ENCODE measurements at regions not wholly inside any gene's neighbourhood (a gene's known extent, or its start where the extent isn't known, plus 50 kb on each side); places are given as distances from the start of the nearest gene placed in this dataset.

GRCh38 chr2:60104514-60105505 lies 448.6 kb downstream of the BCL11A start:
- H4K8ac ChIP-seq (ENCODE audit: extremely low read depth, insufficient read depth, low read length), result no peak overlapping the region
- H3K27me3 ChIP-seq (replicated peaks in 1 of 4; ENCODE audit: control insufficient read depth in 3 of 4, extremely low read depth in 1 of 4, insufficient read depth in 3 of 4, low read length in 3 of 4), result no peaks in the 10 kb centered on the region
- no peak overlapping the region for H2BK15ac ChIP-seq (ENCODE audit: low read length)
- no peak overlapping the region for H3K4ac ChIP-seq (replicated peaks; ENCODE audit: insufficient read length, low read depth, low read length)
- FAIRE-seq (no peak), DNase-seq (ENCODE audit: low read depth in 1 of 2, low spot score in 2 of 2) (no peak)
- no peak overlapping the region for H3K14ac ChIP-seq (ENCODE audit: insufficient read length)
- H4K20me1 ChIP-seq (replicated peaks in 1 of 2; ENCODE audit: control insufficient read depth in 1 of 2, insufficient read depth in 2 of 2, low read length in 2 of 2), result no peaks in the 10 kb centered on the region
- no peak overlapping the region for H2BK20ac ChIP-seq (ENCODE audit: low read length)
- no peaks in the 10 kb centered on the region for H3K79me1 ChIP-seq (ENCODE audit: low read depth, low read length)
- CTCF ChIA-PET (ENCODE audit: partially characterized antibody), result interaction anchor here (0.8 kb wide), 1 partner anchor 15 kb away, joined by 3 read pairs; no protein-coding TSS in a partner anchor
- H3K79me2 ChIP-seq (ENCODE audit: control insufficient read depth in 1 of 2, insufficient read depth in 2 of 2, low read length in 2 of 2), result no peaks in the 10 kb centered on the region
- POLR2A ChIA-PET (ENCODE audit: partially characterized antibody), result no interaction called here
- no peak overlapping the region for H3K56ac ChIP-seq (replicated peaks; ENCODE audit: insufficient read length, low read depth, low read length)
- H4K91ac ChIP-seq (replicated peaks; ENCODE audit: insufficient read length, low read length), result no peak overlapping the region
- H2BK5ac ChIP-seq (ENCODE audit: low read depth, low read length), result no peak overlapping the region
- H3K4me2 ChIP-seq (ENCODE audit: insufficient read depth in 1 of 2, low read depth in 2 of 2, low read length in 2 of 2), result no peak overlapping the region
- H2AFZ ChIP-seq (ENCODE audit: low read length), result no peak overlapping the region
- no peaks in the 10 kb centered on the region for H3K4me1 ChIP-seq (replicated peaks in 1 of 4; ENCODE audit: control insufficient read depth in 3 of 4, insufficient read depth in 4 of 4, low read length in 3 of 4)
- no peak overlapping the region for H2BK12ac ChIP-seq (ENCODE audit: low read depth, low read length)
- H3K23me2 ChIP-seq (ENCODE audit: low read depth, low read length), result no peaks in the 10 kb centered on the region; the same call in 1 of the 2 replicates
- H3K23ac ChIP-seq (ENCODE audit: insufficient read length), result no peak overlapping the region
- H2BK120ac ChIP-seq (replicated peaks; ENCODE audit: low read depth, low read length), result no peak overlapping the region
- no peak overlapping the region for H4K5ac ChIP-seq (ENCODE audit: insufficient read length, low read depth, low read length)
- no peak overlapping the region for H3K27ac ChIP-seq (ENCODE audit: low read depth, low read length)
- H2AK5ac ChIP-seq (ENCODE audit: low read depth, low read length), result no peak overlapping the region
- WGBS, 2 experiments (ENCODE audit: extremely low coverage in 1 of 2, insufficient coverage in 1 of 2, insufficient read length in 1 of 2, insufficient replicate concordance in 2 of 2, low coverage in 1 of 2, low lambda C conversion rate in 2 of 2, missing lambda C conversion rate in 1 of 2), result 87% methylated on average over 10 of the region's 10 CpGs; no CpG with 5 or more reads in 1 of the 2 experiments
- no peaks in the 10 kb centered on the region for H3K9me3 ChIP-seq (ENCODE audit: insufficient read depth in 2 of 2, low read depth in 1 of 2, low read length in 1 of 2)
- H3K9ac ChIP-seq (replicated peaks in 1 of 4; ENCODE audit: extremely low read depth in 1 of 4, low read depth in 3 of 4, low read length in 3 of 4), result no peak overlapping the region
- no peak overlapping the region for H3K18ac ChIP-seq (ENCODE audit: extremely low read depth, low read length)
- no peaks in the 10 kb centered on the region for H3K36me3 ChIP-seq (ENCODE audit: control insufficient read depth in 2 of 4, insufficient read depth in 4 of 4, low read length in 3 of 4)
- no peak overlapping the region for H3K4me3 ChIP-seq (ENCODE audit: extremely low read depth in 1 of 4, insufficient read depth in 2 of 4, low read depth in 3 of 4, low read length in 4 of 4)
- TF ChIP-seq E2F6 (IDR thresholded peaks at IDR 0.05), result no peak
- TF ChIP-seq USF2 (IDR thresholded peaks at IDR 0.05; ENCODE audit: low read length), result no peak
- no peak for TF ChIP-seq POU5F1 (IDR thresholded peaks at IDR 0.05; ENCODE audit: low read depth, low read length)
